Mesothelial cell of epicardium (in vitro differentiated cells): ENCODE measurements at regions not wholly inside any gene's neighbourhood (a gene's known extent, or its start where the extent isn't known, plus 50 kb on each side); places are given as distances from the start of the nearest gene placed in this dataset.

Experiments
- DNase-seq, 2 experiments: peaks; one replicate each; pipeline ENCODE4 v3.0.0; 2021; ENCODE audit warnings: low spot score in 2 of 2; ENCODE audit not compliant: unreplicated experiment in 2 of 2
- H3K27ac Mint-ChIP-seq: 2 replicates; pipeline ENCODE4 v1.8.0; 2021; ENCODE audit warnings: mixed read lengths
- H3K27me3 Mint-ChIP-seq: 2 replicates; pipeline ENCODE4 v1.8.0; 2021; ENCODE audit warnings: low read depth, mixed read lengths
- H3K36me3 Mint-ChIP-seq: 2 replicates; pipeline ENCODE4 v1.8.0; 2021; ENCODE audit warnings: mixed read lengths
- H3K4me1 Mint-ChIP-seq: 2 replicates; pipeline ENCODE4 v1.8.0; 2021; ENCODE audit warnings: mixed read lengths
- H3K4me3 Mint-ChIP-seq: 2 replicates; pipeline ENCODE4 v1.8.0; 2021; ENCODE audit warnings: mild to moderate bottlenecking, moderate library complexity, mixed read lengths
- H3K9me3 Mint-ChIP-seq: 2 replicates; pipeline ENCODE4 v1.8.0; 2021; ENCODE audit warnings: mixed read lengths
- TF ChIP-seq, protein P1 (sequence below): fragments of 200-600 bp; sonication (generic); IDR thresholded peaks from one replicate; pipeline ENCODE4 v1.5.0; 2021; ENCODE audit warnings: antibody characterized with exemption; ENCODE audit not compliant: unreplicated experiment

DNA sequence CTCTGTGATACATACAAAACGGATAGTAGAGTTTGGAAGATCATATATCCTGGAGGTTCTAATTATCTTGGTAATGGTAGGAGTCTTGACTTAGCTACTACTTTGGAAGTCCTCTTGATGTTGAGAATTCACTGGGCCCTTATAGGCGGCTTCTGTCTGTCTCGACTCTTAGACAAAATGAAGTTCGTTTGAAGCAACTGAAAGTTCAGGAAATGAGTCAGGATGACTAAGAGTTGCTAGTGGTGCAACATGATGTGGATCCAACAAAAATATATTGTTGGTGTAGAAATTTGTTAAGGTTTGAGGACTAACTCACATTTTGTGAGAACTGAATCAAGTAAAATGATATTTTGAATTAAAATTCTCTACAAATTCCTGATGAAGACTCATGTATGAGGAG lies 272.7 kb downstream of the AEBP2 start:
- Mint-ChIP-seq H3K9me3 (peaks cover 32% of the 10 kb centered on the region), H3K4me1 (no peaks in the 10 kb centered on the region), H3K4me3 (no peak overlapping the region), H3K27me3 (no peaks in the 10 kb centered on the region), H3K36me3 (peaks cover 2% of the 10 kb centered on the region), H3K27ac (no peak overlapping the region)
- DNase-seq = no peak
- TF ChIP-seq, protein P1, sequence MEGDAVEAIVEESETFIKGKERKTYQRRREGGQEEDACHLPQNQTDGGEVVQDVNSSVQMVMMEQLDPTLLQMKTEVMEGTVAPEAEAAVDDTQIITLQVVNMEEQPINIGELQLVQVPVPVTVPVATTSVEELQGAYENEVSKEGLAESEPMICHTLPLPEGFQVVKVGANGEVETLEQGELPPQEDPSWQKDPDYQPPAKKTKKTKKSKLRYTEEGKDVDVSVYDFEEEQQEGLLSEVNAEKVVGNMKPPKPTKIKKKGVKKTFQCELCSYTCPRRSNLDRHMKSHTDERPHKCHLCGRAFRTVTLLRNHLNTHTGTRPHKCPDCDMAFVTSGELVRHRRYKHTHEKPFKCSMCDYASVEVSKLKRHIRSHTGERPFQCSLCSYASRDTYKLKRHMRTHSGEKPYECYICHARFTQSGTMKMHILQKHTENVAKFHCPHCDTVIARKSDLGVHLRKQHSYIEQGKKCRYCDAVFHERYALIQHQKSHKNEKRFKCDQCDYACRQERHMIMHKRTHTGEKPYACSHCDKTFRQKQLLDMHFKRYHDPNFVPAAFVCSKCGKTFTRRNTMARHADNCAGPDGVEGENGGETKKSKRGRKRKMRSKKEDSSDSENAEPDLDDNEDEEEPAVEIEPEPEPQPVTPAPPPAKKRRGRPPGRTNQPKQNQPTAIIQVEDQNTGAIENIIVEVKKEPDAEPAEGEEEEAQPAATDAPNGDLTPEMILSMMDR = no peak

DNA sequence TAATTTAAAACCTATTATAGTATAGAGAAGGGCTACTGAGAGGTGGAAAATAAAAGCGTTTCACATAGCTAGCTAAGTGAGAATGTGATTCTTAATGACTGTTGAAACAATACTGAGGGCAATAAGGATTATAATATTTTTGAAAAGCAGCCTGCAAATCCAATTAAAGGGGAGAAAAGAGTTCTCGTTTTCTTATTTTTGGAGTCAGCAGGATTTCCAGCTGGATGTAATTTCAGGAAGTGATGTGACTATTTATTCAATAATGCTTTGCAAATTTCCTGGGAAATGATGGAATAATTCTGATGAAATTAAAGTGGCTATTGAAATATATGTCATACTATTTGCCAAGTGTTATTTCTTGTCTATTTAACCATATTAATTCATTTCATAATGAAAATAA lies 279.1 kb downstream of the AEBP2 start:
- no peak overlapping the region for H3K27ac Mint-ChIP-seq
- no peaks in the 10 kb centered on the region for H3K4me1 Mint-ChIP-seq
- H3K27me3 Mint-ChIP-seq = no peaks in the 10 kb centered on the region

DNA sequence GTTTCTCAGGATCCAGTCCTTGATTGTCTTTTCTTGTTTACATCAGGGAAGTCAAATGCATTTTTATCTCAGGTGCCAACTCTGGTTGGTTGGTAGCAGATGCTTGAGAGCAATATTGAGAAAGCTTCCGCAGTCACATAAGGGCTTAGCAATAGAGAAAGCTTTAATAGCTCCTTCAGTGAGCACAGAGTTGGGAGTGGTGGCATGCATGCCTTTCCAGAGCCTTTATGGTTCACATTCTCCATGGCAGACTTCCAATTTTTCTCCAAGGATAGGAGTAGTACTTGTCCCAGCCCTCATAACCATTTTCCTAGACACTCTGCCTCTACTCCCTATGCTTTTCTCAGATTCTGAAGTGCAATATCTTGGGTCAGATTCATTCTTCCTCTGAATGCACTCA lies 280.4 kb downstream of the AEBP2 start:
- H3K4me3 Mint-ChIP-seq = no peak overlapping the region
- no peaks in the 10 kb centered on the region for H3K4me1 Mint-ChIP-seq
- no peak overlapping the region for H3K27ac Mint-ChIP-seq
- H3K9me3 Mint-ChIP-seq = no peaks in the 10 kb centered on the region
- no peaks in the 10 kb centered on the region for H3K27me3 Mint-ChIP-seq
- TF ChIP-seq, protein P1 = no peak
- H3K36me3 Mint-ChIP-seq = no peaks in the 10 kb centered on the region
- no peak for DNase-seq

More for the DNA sequence above, 279.1 kb downstream of the AEBP2 start:
- TF ChIP-seq, protein P1 = no peak
- Mint-ChIP-seq H3K36me3 (no peaks in the 10 kb centered on the region), H3K4me3 (no peak overlapping the region), H3K9me3 (peaks cover 3% of the 10 kb centered on the region)
- DNase-seq = no peak

DNA sequence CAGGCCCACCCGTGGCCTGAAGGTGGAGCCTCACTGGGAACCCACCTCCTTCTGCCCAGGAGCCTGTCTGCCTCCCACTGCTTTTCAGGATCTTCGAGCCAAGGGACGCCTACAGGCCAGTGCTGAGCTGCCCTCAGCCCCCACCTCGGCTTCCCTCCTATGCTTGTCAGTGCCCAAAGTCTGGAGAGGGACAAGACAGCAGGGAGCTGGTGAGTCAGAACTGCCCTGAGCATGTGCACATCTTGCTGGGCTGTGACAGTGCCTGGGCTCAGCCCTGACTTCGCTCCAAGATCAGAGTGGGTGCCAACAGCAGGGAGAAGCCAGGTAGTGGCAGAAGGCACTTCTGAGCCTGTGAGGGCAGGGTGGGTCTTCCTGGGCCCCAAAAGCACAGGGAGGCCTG lies 286.8 kb downstream of the AEBP2 start:
- no peaks in the 10 kb centered on the region for H3K4me1 Mint-ChIP-seq
- no peaks in the 10 kb centered on the region for H3K9me3 Mint-ChIP-seq
- peaks cover 2% of the 10 kb centered on the region for H3K36me3 Mint-ChIP-seq
- no peaks in the 10 kb centered on the region for H3K27me3 Mint-ChIP-seq
- TF ChIP-seq, protein P1 = no peak
- no peak overlapping the region for H3K4me3 Mint-ChIP-seq
- H3K27ac Mint-ChIP-seq = no peak overlapping the region
- DNase-seq = no peak

DNA sequence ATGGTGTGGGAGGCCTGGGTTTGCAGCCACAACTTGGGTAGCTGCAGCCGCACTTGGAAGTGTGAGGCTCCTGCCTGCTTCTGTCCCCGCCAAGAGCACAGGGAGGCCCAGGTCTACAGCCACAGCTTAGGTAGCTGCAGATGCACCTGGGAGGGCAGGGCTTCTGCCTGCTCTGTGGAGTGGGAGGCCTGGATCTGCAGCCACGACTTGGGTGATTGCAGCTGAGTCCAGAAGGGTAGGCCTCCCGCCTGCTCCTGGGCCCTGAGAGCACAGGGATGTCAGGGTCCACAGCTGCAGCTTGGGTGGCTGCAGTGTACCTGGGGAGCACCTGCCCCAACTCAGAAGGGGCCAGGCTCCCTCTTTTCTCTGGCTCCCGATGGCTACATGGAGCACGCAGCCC lies 287.3 kb downstream of the AEBP2 start:
- no peak overlapping the region for H3K4me3 Mint-ChIP-seq
- no peaks in the 10 kb centered on the region for H3K9me3 Mint-ChIP-seq
- H3K27ac Mint-ChIP-seq = no peak overlapping the region
- H3K4me1 Mint-ChIP-seq = no peaks in the 10 kb centered on the region
- H3K36me3 Mint-ChIP-seq = peaks cover 2% of the 10 kb centered on the region
- no peak for DNase-seq
- TF ChIP-seq, protein P1 = no peak
- no peaks in the 10 kb centered on the region for H3K27me3 Mint-ChIP-seq

DNA sequence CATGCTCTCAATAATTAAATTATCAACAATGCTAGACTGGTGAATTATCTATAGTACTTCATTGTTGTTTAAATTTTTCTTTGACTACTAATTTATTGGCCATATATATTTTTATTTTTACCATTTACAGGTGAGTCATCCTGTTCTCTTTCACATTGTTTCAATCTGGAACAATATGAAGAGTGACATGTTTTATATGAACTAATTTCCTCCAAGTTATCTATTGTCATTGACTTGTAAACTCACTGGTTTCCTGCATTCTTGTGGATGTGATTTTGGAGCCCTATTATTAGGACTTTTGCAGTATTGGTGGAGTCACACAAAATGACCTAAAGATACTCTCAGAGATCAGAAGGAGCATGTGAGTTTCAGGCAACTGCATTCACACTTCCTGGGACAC lies 297.7 kb downstream of the AEBP2 start:
- H3K27me3 Mint-ChIP-seq = no peaks in the 10 kb centered on the region
- peaks cover 12% of the 10 kb centered on the region for H3K9me3 Mint-ChIP-seq
- H3K4me3 Mint-ChIP-seq = no peak overlapping the region
- peaks cover 5% of the 10 kb centered on the region for H3K36me3 Mint-ChIP-seq
- H3K4me1 Mint-ChIP-seq = peaks cover 11% of the 10 kb centered on the region
- TF ChIP-seq, protein P1 = no peak
- DNase-seq = no peak
- no peak overlapping the region for H3K27ac Mint-ChIP-seq
